H1 (cell line): ENCODE measurements at regions not wholly inside any gene's neighbourhood (a gene's known extent, or its start where the extent isn't known, plus 50 kb on each side); places are given as distances from the start of the nearest gene placed in this dataset.

Experiments
- CTCF ChIA-PET: fragments of 300-600 bp; sonication (Branson Sonifier 250); formaldehyde crosslinking; loops from one replicate; lab custom pipeline; 2021; ENCODE audit not compliant: partially characterized antibody; lab: Charles Lee
- POLR2A ChIA-PET: fragments of 300-600 bp; sonication (Branson Sonifier 250); formaldehyde crosslinking; loops from one replicate; lab custom pipeline; 2021; ENCODE audit warnings: inconsistent platforms; ENCODE audit not compliant: partially characterized antibody; lab: Charles Lee
- DNase-seq, 2 experiments: peaks; one replicate each; pipeline versions ENCODE4 v3.0.0 to v3.0.0-alpha.2; 2010 to 2022; ENCODE audit warnings: low spot score in 2 of 2, low read depth in 1 of 2, mixed read lengths in 1 of 2
- FAIRE-seq: peaks from 2 replicates; lab custom pipeline; 2011; peaks lifted over from hg19 to GRCh38; lab: Jason Lieb, UNC
- H2AFZ ChIP-seq: 2 replicates; pipeline ENCODE4 v1.8.1; 2012; ENCODE audit warnings: low read length, inconsistent platforms
- H2AK5ac ChIP-seq: 2 replicates; pipeline ENCODE4 v1.6.1; 2013; ENCODE audit warnings: low read depth, low read length
- H2BK120ac ChIP-seq: replicated peaks from 2 replicates; pipeline ENCODE3; 2013; ENCODE audit warnings: low read depth, low read length, inconsistent platforms
- H2BK12ac ChIP-seq: 2 replicates; pipeline ENCODE4 v1.6.1; 2013; ENCODE audit warnings: low read depth, low read length
- H2BK15ac ChIP-seq: 2 replicates; pipeline ENCODE4 v1.6.1; 2013; ENCODE audit warnings: low read length
- H2BK20ac ChIP-seq: 2 replicates; pipeline ENCODE4 v1.6.1; 2013; ENCODE audit warnings: low read length
- H2BK5ac ChIP-seq: 2 replicates; pipeline ENCODE4 v1.6.1; 2013; ENCODE audit warnings: low read depth, low read length
- H3K14ac ChIP-seq: 2 replicates; pipeline ENCODE4 v1.6.1; 2013; ENCODE audit warnings: inconsistent platforms; ENCODE audit not compliant: insufficient read length
- H3K18ac ChIP-seq: 2 replicates; pipeline ENCODE4 v1.6.1; 2013; ENCODE audit warnings: low read length; ENCODE audit errors: extremely low read depth
- H3K23ac ChIP-seq: 2 replicates; pipeline ENCODE4 v1.6.1; 2013; ENCODE audit warnings: inconsistent platforms; ENCODE audit not compliant: insufficient read length
- H3K23me2 ChIP-seq: 2 replicates; pipeline ENCODE4 v1.6.1; 2013; ENCODE audit warnings: low read depth, low read length
- H3K27ac ChIP-seq: 2 replicates; pipeline ENCODE4 v1.6.1; 2011; ENCODE audit warnings: low read depth, low read length, inconsistent platforms
- H3K27me3 ChIP-seq, 4 experiments: replicated peaks in 1 of 4; 1 replicate in 1 of 4; 2 replicates in 3 of 4; pipeline versions ENCODE4 v1.6.1 to v1.8.1; 2011 to 2013; ENCODE audit warnings: low read length in 3 of 4, mild to moderate bottlenecking in 3 of 4, inconsistent platforms in 2 of 4, mixed read lengths in 2 of 4, moderate library complexity in 1 of 4; ENCODE audit not compliant: control insufficient read depth in 3 of 4, insufficient read depth in 3 of 4; ENCODE audit errors: extremely low read depth in 1 of 4
- H3K36me3 ChIP-seq, 4 experiments: 2 replicates each; pipeline versions ENCODE4 v1.6.1 to v1.8.1; 2011 to 2013; ENCODE audit warnings: mild to moderate bottlenecking in 4 of 4, low read length in 3 of 4, moderate library complexity in 2 of 4, control low read depth in 1 of 4, inconsistent platforms in 1 of 4; ENCODE audit not compliant: insufficient read depth in 4 of 4, control insufficient read depth in 2 of 4
- H3K4ac ChIP-seq: replicated peaks from 2 replicates; pipeline ENCODE3; 2013; ENCODE audit warnings: low read length, low read depth, mixed read lengths, inconsistent platforms; ENCODE audit not compliant: insufficient read length
- H3K4me1 ChIP-seq, 4 experiments: replicated peaks in 1 of 4; 1 replicate in 1 of 4; 2 replicates in 3 of 4; pipeline versions ENCODE4 v1.6.1 to v1.8.1; 2011 to 2013; ENCODE audit warnings: low read length in 3 of 4, inconsistent platforms in 2 of 4, mixed read lengths in 1 of 4; ENCODE audit not compliant: insufficient read depth in 4 of 4, control insufficient read depth in 3 of 4
- H3K4me2 ChIP-seq, 2 experiments: 2 replicates each; pipeline versions ENCODE4 v1.6.1 to v1.8.1; 2011 to 2013; ENCODE audit warnings: low read depth in 2 of 2, low read length in 2 of 2, control low read depth in 1 of 2, inconsistent platforms in 1 of 2, mild to moderate bottlenecking in 1 of 2; ENCODE audit not compliant: insufficient read depth in 1 of 2
- H3K4me3 ChIP-seq, 4 experiments: fragments of 200-600, 300-600 bp in 1 of 4; sonication (generic), shearing (Covaris generic), sonication (Bioruptor Twin) in 1 of 4; 2 replicates each; pipeline versions ENCODE4 v1.5.1 to v1.8.1; 2011 to 2016; ENCODE audit warnings: low read length in 4 of 4, low read depth in 3 of 4, control low read depth in 2 of 4, inconsistent platforms in 2 of 4, mild to moderate bottlenecking in 2 of 4, mixed read lengths in 1 of 4, moderate library complexity in 1 of 4; ENCODE audit not compliant: insufficient read depth in 2 of 4; ENCODE audit errors: extremely low read depth in 1 of 4
- H3K56ac ChIP-seq: replicated peaks from 2 replicates; pipeline ENCODE3; 2013; ENCODE audit warnings: low read depth, mild to moderate bottlenecking, mixed read lengths, low read length, inconsistent platforms; ENCODE audit not compliant: insufficient read length
- H3K79me1 ChIP-seq: 2 replicates; pipeline ENCODE4 v1.6.1; 2013; ENCODE audit warnings: low read depth, low read length, control low read depth
- H3K79me2 ChIP-seq, 2 experiments: 2 replicates each; pipeline versions ENCODE4 v1.6.1 to v1.8.1; 2012 to 2013; ENCODE audit warnings: low read length in 2 of 2, mild to moderate bottlenecking in 2 of 2, inconsistent platforms in 1 of 2; ENCODE audit not compliant: insufficient read depth in 2 of 2, control insufficient read depth in 1 of 2
- H3K9ac ChIP-seq, 4 experiments: replicated peaks in 1 of 4; 1 replicate in 1 of 4; 2 replicates in 3 of 4; pipeline versions ENCODE4 v1.6.1 to v1.8.1; 2011 to 2013; ENCODE audit warnings: low read depth in 3 of 4, low read length in 3 of 4, control low read depth in 2 of 4, mild to moderate bottlenecking in 2 of 4, moderate library complexity in 2 of 4, inconsistent platforms in 1 of 4; ENCODE audit errors: extremely low read depth in 1 of 4
- H3K9me3 ChIP-seq, 2 experiments: 2 replicates each; pipeline versions ENCODE4 v1.6.1 to v1.8.1; 2012 to 2013; ENCODE audit warnings: mild to moderate bottlenecking in 2 of 2, moderate library complexity in 2 of 2, control low read depth in 1 of 2, inconsistent platforms in 1 of 2, low read depth in 1 of 2, low read length in 1 of 2, mixed read lengths in 1 of 2; ENCODE audit not compliant: insufficient read depth in 2 of 2
- H4K20me1 ChIP-seq, 2 experiments: replicated peaks in 1 of 2; 2 replicates each; pipeline versions ENCODE3 to v1.8.1; 2011 to 2013; ENCODE audit warnings: inconsistent platforms in 2 of 2, low read length in 2 of 2, mild to moderate bottlenecking in 1 of 2; ENCODE audit not compliant: insufficient read depth in 2 of 2, control insufficient read depth in 1 of 2
- H4K5ac ChIP-seq: 2 replicates; pipeline ENCODE4 v1.6.1; 2013; ENCODE audit warnings: low read length, low read depth, mixed read lengths, inconsistent platforms; ENCODE audit not compliant: insufficient read length
- H4K8ac ChIP-seq: 2 replicates; pipeline ENCODE4 v1.8.0; 2013; ENCODE audit warnings: mild to moderate bottlenecking, moderate library complexity, low read length, inconsistent platforms; ENCODE audit not compliant: insufficient read depth; ENCODE audit errors: extremely low read depth
- H4K91ac ChIP-seq: replicated peaks from 2 replicates; pipeline ENCODE3; 2013; ENCODE audit warnings: low read length, mixed read lengths, inconsistent platforms; ENCODE audit not compliant: insufficient read length
- ATF3 ChIP-seq: IDR thresholded peaks from 2 replicates; pipeline ENCODE4 v1.6.1; 2011; ENCODE audit warnings: low read depth, mild to moderate bottlenecking, low read length; ENCODE audit not compliant: insufficient read depth
- BCL11A ChIP-seq, 2 experiments: IDR thresholded peaks; one replicate each; pipeline ENCODE4 v1.6.1; 2011; ENCODE audit warnings: low read depth in 2 of 2, low read length in 2 of 2, mild to moderate bottlenecking in 2 of 2
- CEBPB ChIP-seq: IDR thresholded peaks from 2 replicates; pipeline ENCODE4 v1.6.1; 2012; ENCODE audit warnings: low read depth, low read length
- CHD1 ChIP-seq: IDR thresholded peaks from 2 replicates; pipeline ENCODE4 v1.6.1; 2012; ENCODE audit warnings: low read depth, low read length, improper control_type of control experiment
- HDAC2 ChIP-seq, 2 experiments: fragments of 300-600 bp in 1 of 2; sonication (generic) in 1 of 2; IDR thresholded peaks; 2 replicates each; pipeline ENCODE4 v1.6.1; 2011 to 2012; ENCODE audit warnings: low read depth in 2 of 2, low read length in 2 of 2, mild to moderate bottlenecking in 2 of 2, moderate library complexity in 2 of 2, borderline replicate concordance in 1 of 2, inconsistent platforms in 1 of 2
- KDM5A ChIP-seq: fragments of 200-600 bp; IDR thresholded peaks from 2 replicates; pipeline ENCODE4 v1.7.1; 2012; ENCODE audit warnings: mild to moderate bottlenecking, low read length, inconsistent platforms, mixed read lengths
- MAFK ChIP-seq: IDR thresholded peaks from 2 replicates; pipeline ENCODE4 v1.6.1; 2012; ENCODE audit warnings: low read depth, mild to moderate bottlenecking, improper control_type of control experiment, low read length
- POLR2A ChIP-seq, 2 experiments: IDR thresholded peaks; 1 replicate in 1 of 2; 2 replicates in 1 of 2; pipeline ENCODE4 v1.6.1; 2011; ENCODE audit warnings: low read depth in 2 of 2, low read length in 2 of 2, mild to moderate bottlenecking in 2 of 2; ENCODE audit errors: control extremely low read depth in 1 of 2
- RNF2 ChIP-seq: fragments of 200-900, 300-1000 bp; sonication (generic); IDR thresholded peaks from 2 replicates; pipeline ENCODE4 v1.7.1; 2016; ENCODE audit warnings: borderline replicate concordance, low read depth, mild to moderate bottlenecking, antibody characterized with exemption, low read length; ENCODE audit not compliant: poor library complexity, severe bottlenecking; ENCODE audit errors: missing control alignments
- TBP ChIP-seq: IDR thresholded peaks from 2 replicates; pipeline ENCODE4 v1.6.1; 2011; ENCODE audit warnings: low read depth, low read length, improper control_type of control experiment
- YY1 ChIP-seq: IDR thresholded peaks from 2 replicates; pipeline ENCODE4 v1.6.1; 2011; ENCODE audit warnings: low read depth, mild to moderate bottlenecking, low read length
- WGBS, 2 experiments: shearing (Covaris generic) in 1 of 2; methylation state at CpG; one replicate each; pipeline versions ENCODE4 v1.1.6 to v1.1.7; 2013 to 2015; ENCODE audit warnings: low lambda C conversion rate in 2 of 2, mixed read lengths in 2 of 2, inconsistent platforms in 1 of 2, low coverage in 1 of 2, missing lambda C conversion rate in 1 of 2; ENCODE audit not compliant: insufficient replicate concordance in 2 of 2, insufficient coverage in 1 of 2, insufficient read length in 1 of 2; ENCODE audit errors: extremely low coverage in 1 of 2, missing lambda C conversion rate in 1 of 2; 5-methylcytosine and 5-hydroxymethylcytosine counted together

- peaks cover 0 to 2% (median 0%) of the 10 kb centered on the region in 4 experiments; a peak in 1 of 7 replicates for H3K4me1 ChIP-seq
- no peak overlapping the region for H2BK120ac ChIP-seq
- no peaks in the 10 kb centered on the region for H3K9me3 ChIP-seq
- no peaks in the 10 kb centered on the region for H3K23me2 ChIP-seq
- no peaks in the 10 kb centered on the region for H4K20me1 ChIP-seq
- H3K27ac ChIP-seq, result no peak overlapping the region
- H3K4me2 ChIP-seq, result no peak overlapping the region
- no peaks in the 10 kb centered on the region for H3K36me3 ChIP-seq
- no peaks in the 10 kb centered on the region for H3K27me3 ChIP-seq
- no peaks in the 10 kb centered on the region for H3K79me1 ChIP-seq
- no peak overlapping the region for H4K5ac ChIP-seq
- 90% methylated on average over 9 of the region's 9 CpGs; no CpG with 5 or more reads in 1 of the 2 experiments for WGBS, 2 experiments
- no peak overlapping the region for H3K9ac ChIP-seq
- no peak overlapping the region for H3K23ac ChIP-seq
- H2BK15ac ChIP-seq, result no peak overlapping the region
- no peak overlapping the region for H2AFZ ChIP-seq
- TF ChIP-seq ATF3 (no peak), RNF2 (no peak), CHD1 (no peak), HDAC2 (IDR thresholded peaks at IDR 0.05; ENCODE audit: borderline replicate concordance in 1 of 2, low read depth in 2 of 2, low read length in 2 of 2) (no peak), TBP (no peak), CEBPB (no peak), POLR2A (IDR thresholded peaks at IDR 0.05; ENCODE audit: control extremely low read depth in 1 of 2, low read depth in 2 of 2, low read length in 2 of 2) (no peak), MAFK (no peak), BCL11A (IDR thresholded peaks at IDR 0.05; ENCODE audit: low read depth in 2 of 2, low read length in 2 of 2) (no peak), KDM5A (no peak), YY1 (no peak)
- DNase-seq (no peak), FAIRE-seq (no peak)
- H2AK5ac ChIP-seq, result no peak overlapping the region
- H3K79me2 ChIP-seq, result no peaks in the 10 kb centered on the region
- H3K18ac ChIP-seq, result no peak overlapping the region
- H3K56ac ChIP-seq, result no peak overlapping the region
- no peak overlapping the region for H4K91ac ChIP-seq
- no peak overlapping the region for H2BK5ac ChIP-seq
- H3K4ac ChIP-seq, result no peak overlapping the region
- CTCF ChIA-PET, result interaction anchor here (0.6 to 5.6 kb wide), 33 partner anchors 8 to 860 kb away, joined by 3 to 47 read pairs (median 5); no protein-coding TSS in a partner anchor
- H3K14ac ChIP-seq, result no peak overlapping the region
- no peak overlapping the region for H4K8ac ChIP-seq
- no peak overlapping the region for H2BK20ac ChIP-seq
- POLR2A ChIA-PET, result no interaction called here
- H2BK12ac ChIP-seq, result no peak overlapping the region
- H3K4me3 ChIP-seq, result no peak overlapping the region
Observed at GRCh38 chr1:5511381-5512097, 480.7 kb downstream of the NPHP4 start.
